SK-N-MC (cell line): ENCODE measurements at regions not wholly inside any gene's neighbourhood (a gene's known extent, or its start where the extent isn't known, plus 50 kb on each side); places are given as distances from the start of the nearest gene placed in this dataset.
"Not testable (repeated sequence)": the region's sequence is repeated elsewhere in the genome, so short reads cannot be mapped to it uniquely, and the experiment has no call there.

ENCODE experiments used
- DNase-seq: peaks from one replicate; pipeline ENCODE4 v3.0.0-alpha.2; 2011; ENCODE audit warnings: low read depth, low spot score
- H3K27ac ChIP-seq: fragments of 200-600 bp; sonication (generic); 2 replicates; pipeline ENCODE4 v1.5.1; 2016; ENCODE audit warnings: mixed run types
- H3K36me3 ChIP-seq: fragments of 200-600 bp; sonication (generic); 2 replicates; pipeline ENCODE4 v1.6.1; 2017; ENCODE audit warnings: antibody characterized with exemption, low read length, mixed read lengths; ENCODE audit not compliant: insufficient read depth
- H3K4me3 ChIP-seq: fragments of 200-600 bp; sonication (generic); 2 replicates; pipeline ENCODE4 v1.5.1; 2016
- H3K9ac ChIP-seq: fragments of 200-600 bp; sonication (generic); 2 replicates; pipeline ENCODE4 v1.8.0; 2017; ENCODE audit warnings: mixed run types, mixed read lengths; ENCODE audit not compliant: insufficient read length
- H3K9me3 ChIP-seq: fragments of 200-600 bp; sonication (generic); 2 replicates; pipeline ENCODE4 v1.6.1; 2017; ENCODE audit warnings: low read depth, mild to moderate bottlenecking, antibody characterized with exemption, low read length, moderate library complexity, mixed read lengths
- EZH2 ChIP-seq: fragments of 200-600 bp; sonication (generic); IDR thresholded peaks from one replicate; pipeline ENCODE4 v1.6.1; 2017; ENCODE audit warnings: antibody characterized with exemption
- FOXP2 ChIP-seq: optimal IDR thresholded peaks from 2 replicates; pipeline ENCODE3; 2011; ENCODE audit warnings: mild to moderate bottlenecking, moderate library complexity; ENCODE audit not compliant: insufficient read depth; ENCODE audit errors: extremely low read length, control extremely low read depth
- POLR2AphosphoS5 ChIP-seq: IDR thresholded peaks from 2 replicates; pipeline ENCODE4 v1.6.1; 2012; ENCODE audit warnings: mild to moderate bottlenecking, low read depth, low read length, borderline replicate concordance

- Histone ChIP-seq H3K9ac (no peak overlapping the region), H3K27ac (no peak overlapping the region), H3K4me3 (no peak overlapping the region), H3K9me3 (no peaks in the 10 kb centered on the region), H3K36me3 (no peaks in the 10 kb centered on the region)
- DNase-seq, result no peak
- no peak for TF ChIP-seq EZH2
- TF ChIP-seq POLR2AphosphoS5, result no peak
- TF ChIP-seq FOXP2, result no peak
These were observed 169.2 kb upstream of the ATP10A start for GRCh38 chr15:26032162-26032846.

DNA sequence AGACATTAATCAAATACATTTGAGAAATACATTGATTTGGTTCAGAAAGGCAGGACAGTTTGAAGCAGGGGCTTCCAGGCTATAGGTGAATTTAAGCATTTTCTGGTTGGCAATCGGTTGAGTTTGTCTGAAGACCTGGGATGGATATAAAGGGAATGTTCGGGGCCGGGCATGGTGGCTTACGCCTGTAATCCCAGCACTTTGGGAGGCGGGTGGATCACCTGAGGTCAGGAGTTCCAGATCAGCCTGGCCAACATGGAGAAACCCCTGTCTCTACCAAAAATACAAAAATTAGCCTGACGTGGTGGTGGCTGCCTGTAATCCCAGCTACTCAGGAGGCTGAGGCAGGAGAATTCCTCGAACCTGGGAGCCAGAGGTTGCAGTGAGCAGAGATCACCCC is 166.5 kb upstream of the ATP10A start:
- H3K27ac ChIP-seq, H3K9me3 ChIP-seq, DNase-seq, H3K4me3 ChIP-seq, H3K36me3 ChIP-seq, H3K9ac ChIP-seq: not testable (repeated sequence)

DNA sequence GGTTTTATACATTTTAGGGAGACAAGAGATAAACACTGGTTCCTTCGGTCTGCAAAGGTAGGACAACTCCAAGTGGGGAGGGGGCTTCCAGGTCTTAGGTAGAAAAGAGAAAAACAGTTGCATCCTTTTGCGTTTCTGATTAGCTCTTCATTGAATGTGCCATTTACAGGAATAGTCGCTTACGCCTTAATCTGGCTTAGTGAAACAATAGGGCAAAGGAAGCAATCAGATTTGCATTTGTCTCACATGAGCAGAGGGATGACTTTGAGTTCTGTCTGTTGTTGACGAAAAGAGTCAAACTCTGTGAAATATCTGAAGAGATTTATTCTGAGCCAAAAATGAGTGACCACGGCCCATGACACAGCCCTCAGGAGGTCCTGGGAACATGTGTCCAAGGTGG is 166.0 kb upstream of the ATP10A start:
- no peaks in the 10 kb centered on the region for H3K36me3 ChIP-seq
- no peak overlapping the region for H3K9ac ChIP-seq
- TF ChIP-seq EZH2, result no peak
- no peak for TF ChIP-seq POLR2AphosphoS5
- TF ChIP-seq FOXP2, result no peak
- no peak for DNase-seq
- H3K9me3 ChIP-seq, result no peaks in the 10 kb centered on the region
- no peak overlapping the region for H3K27ac ChIP-seq
- no peak overlapping the region for H3K4me3 ChIP-seq

DNA sequence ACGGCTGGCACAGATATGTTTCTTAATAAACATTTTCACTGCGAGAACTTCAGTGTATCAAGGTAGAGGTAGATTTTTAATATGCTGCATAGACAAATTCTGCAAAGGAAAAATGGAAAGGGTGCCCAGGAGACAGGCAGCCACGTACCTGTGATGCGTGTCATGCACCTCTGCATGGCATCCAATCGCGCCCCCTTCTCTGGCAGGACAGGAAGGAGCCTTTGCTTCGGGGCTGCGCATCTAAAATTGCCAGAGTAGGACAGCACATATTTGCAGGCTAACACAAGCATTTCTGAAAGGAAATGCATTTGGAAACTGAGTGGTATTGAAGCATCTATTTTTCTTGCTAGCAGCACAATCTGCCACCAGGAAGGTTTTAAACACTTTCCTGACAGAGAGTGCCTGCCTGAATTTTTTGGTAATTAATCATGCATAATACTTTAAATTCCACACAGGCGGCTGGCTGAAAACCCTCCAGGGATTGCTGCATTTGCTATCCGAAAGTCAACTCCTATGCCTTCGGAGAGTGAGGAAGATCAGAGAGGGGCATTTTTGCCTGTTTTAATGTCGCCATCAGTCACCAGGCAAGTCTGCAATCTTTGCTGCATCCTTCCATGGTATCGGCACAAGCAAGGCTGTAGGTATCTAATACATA is 165.1 kb upstream of the ATP10A start:
- DNase-seq, result no peak
- Histone ChIP-seq H3K36me3 (no peaks in the 10 kb centered on the region), H3K9me3 (no peaks in the 10 kb centered on the region), H3K27ac (no peak overlapping the region), H3K4me3 (no peak overlapping the region), H3K9ac (no peak overlapping the region)
- no peak for TF ChIP-seq FOXP2
- TF ChIP-seq POLR2AphosphoS5, result no peak
- TF ChIP-seq EZH2, result no peak

DNA sequence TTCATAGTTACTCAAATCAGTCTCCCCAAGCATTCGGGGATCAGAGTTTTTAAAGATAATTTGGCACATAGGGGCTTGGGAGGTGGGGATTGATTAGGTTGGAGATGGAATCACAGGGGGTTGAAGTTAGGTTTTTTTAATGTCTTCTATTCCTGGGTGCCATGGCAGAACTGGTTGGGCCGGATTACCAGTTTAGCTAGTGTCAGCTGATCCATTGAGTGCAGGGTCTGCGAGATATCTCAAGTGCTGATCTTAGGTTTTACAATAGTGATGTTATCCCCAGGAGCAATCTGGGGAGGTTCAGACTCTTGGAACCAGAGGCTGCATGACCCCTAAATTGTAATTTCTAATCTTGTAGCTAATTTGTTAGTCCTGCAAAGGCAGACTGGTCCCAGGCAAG is 163.5 kb upstream of the ATP10A start:
- DNase-seq, H3K27ac ChIP-seq, H3K9me3 ChIP-seq, H3K4me3 ChIP-seq, H3K9ac ChIP-seq, H3K36me3 ChIP-seq: not testable (repeated sequence)

DNA sequence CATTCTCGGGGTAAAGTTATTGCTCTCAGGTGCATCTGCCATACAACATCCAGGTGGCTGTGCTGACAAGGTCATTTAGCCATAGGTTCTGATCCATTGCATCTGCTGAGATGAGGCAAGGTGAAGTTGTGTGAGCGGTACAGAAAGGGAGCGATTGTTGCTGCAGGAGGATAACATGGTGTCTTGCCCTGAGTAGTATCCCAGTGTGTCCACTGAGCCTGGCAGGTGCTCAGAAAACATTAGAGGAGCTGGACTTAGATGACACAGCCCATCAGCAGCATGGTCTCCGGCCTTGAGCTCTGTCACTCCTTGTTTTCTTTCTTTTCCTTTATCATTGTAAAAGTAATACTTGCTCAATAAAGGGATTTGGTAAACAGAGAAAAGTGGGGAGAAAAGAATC is 161.1 kb upstream of the ATP10A start:
- Histone ChIP-seq H3K9ac (no peak overlapping the region), H3K27ac (no peak overlapping the region), H3K36me3 (no peaks in the 10 kb centered on the region), H3K4me3 (no peak overlapping the region), H3K9me3 (no peaks in the 10 kb centered on the region)
- no peak for TF ChIP-seq EZH2
- no peak for TF ChIP-seq FOXP2
- TF ChIP-seq POLR2AphosphoS5, result no peak
- no peak for DNase-seq

GRCh38 chr15:26023691-26024090 is 160.6 kb upstream of the ATP10A start:
- no peak for DNase-seq
- H3K36me3 ChIP-seq, result no peaks in the 10 kb centered on the region
- no peak overlapping the region for H3K4me3 ChIP-seq
- no peak overlapping the region for H3K27ac ChIP-seq
- TF ChIP-seq POLR2AphosphoS5, result no peak
- no peak for TF ChIP-seq EZH2
- TF ChIP-seq FOXP2, result no peak
- no peak overlapping the region for H3K9ac ChIP-seq
- H3K9me3 ChIP-seq, result no peaks in the 10 kb centered on the region

DNA sequence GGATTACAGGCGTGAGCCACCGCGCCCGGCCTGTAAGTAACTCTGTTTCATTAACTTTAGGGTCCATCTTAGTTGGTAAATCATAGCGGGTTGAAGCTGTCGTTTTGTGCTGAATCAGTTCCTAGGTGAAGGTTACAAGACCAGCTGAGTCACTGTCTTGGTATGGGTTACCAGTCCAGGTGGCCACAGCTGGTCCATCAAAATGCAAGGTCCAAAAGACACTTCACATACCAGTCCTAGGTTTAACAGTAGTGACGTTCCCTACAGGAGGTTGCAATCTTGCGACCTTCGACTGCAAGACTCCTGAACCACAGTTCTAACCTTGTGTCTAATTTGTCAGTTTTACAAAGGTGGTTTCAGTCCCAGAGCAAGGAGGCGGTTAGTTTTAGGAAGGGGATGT is 160.1 kb upstream of the ATP10A start:
- DNase-seq, result no peak
- Histone ChIP-seq H3K9ac (no peak overlapping the region), H3K9me3 (no peaks in the 10 kb centered on the region), H3K4me3 (no peak overlapping the region), H3K36me3 (no peaks in the 10 kb centered on the region), H3K27ac (no peak overlapping the region)
- TF ChIP-seq POLR2AphosphoS5 (no peak), FOXP2 (no peak), EZH2 (no peak)

DNA sequence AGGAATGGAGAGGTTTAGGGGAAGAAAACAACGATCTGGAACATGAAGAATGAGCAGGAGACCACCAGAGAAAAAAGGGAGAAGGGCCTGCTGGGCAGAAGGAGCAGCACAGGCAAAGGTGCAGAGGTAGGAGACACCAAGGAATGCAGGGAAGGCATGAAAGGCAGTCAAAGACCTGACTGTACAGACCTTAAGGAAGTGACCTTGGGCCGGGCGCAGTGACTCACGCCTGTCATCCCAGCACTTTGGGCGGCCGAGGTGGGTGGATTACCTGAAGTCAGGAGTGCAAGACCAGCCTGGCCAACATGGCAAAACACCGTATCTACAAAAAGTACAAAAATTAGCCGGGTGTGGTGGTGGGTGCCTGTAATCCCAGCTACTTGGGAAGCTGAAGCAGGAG is 157.7 kb upstream of the ATP10A start:
- Histone ChIP-seq H3K9me3 (no peaks in the 10 kb centered on the region), H3K4me3 (no peak overlapping the region), H3K36me3 (no peaks in the 10 kb centered on the region), H3K27ac (no peak overlapping the region), H3K9ac (no peak overlapping the region)
- no peak for DNase-seq
- TF ChIP-seq EZH2, result no peak
- no peak for TF ChIP-seq POLR2AphosphoS5
- no peak for TF ChIP-seq FOXP2
